GM12864 (cell line): ENCODE measurements at regions not wholly inside any gene's neighbourhood (a gene's known extent, or its start where the extent isn't known, plus 50 kb on each side); places are given as distances from the start of the nearest gene placed in this dataset.

Experiments used
- DNase-seq: peaks from one replicate; pipeline ENCODE4 v3.0.0-alpha.2; 2011; ENCODE audit warnings: low read depth
- H3K4me3 ChIP-seq: 2 replicates; pipeline ENCODE4 v1.5.1; 2011; ENCODE audit warnings: mild to moderate bottlenecking, low read depth, low read length, control low read depth
- TF ChIP-seq, protein P1 (sequence below): IDR thresholded peaks from 2 replicates; pipeline ENCODE4 v1.5.1; 2011; ENCODE audit warnings: low read depth, mild to moderate bottlenecking, moderate library complexity, low read length, control low read depth, inconsistent platforms; ENCODE audit errors: missing control alignments

DNA sequence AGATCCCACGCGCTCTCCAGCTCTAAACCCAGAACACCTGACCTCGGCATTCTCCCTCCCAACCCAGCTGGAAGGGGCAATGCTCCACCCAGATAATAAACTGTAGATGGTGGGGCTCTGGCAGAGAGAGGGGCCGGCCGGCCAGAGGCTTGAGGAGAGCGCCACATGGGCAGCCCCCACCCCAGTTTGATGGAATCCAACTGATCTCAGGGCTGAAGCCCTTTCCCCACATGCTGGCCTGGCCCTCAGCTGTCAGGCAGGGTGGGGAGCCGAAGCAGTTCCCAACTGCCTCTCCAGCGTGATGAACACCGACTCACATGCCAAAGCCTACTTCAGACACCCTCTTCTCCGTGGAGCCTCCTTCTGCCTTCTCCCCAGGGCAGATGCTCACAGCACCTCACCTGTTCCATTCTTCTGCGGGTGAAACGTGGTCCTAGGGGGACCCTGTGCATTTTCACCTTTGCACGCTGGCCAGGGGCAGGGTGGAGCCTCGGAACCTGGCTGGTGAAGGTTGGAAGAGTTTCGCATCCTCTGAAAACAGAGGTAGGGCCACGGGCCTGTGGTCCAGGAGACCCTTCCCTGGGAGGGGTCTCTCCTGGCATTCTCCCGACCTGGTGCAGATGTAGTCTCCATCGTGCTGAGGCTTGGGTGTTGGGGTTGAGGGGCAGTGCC lies 65.7 kb upstream of the ZNF469 start:
- H3K4me3 ChIP-seq: no peak overlapping the region
- DNase-seq: no peak
- TF ChIP-seq, protein P1, sequence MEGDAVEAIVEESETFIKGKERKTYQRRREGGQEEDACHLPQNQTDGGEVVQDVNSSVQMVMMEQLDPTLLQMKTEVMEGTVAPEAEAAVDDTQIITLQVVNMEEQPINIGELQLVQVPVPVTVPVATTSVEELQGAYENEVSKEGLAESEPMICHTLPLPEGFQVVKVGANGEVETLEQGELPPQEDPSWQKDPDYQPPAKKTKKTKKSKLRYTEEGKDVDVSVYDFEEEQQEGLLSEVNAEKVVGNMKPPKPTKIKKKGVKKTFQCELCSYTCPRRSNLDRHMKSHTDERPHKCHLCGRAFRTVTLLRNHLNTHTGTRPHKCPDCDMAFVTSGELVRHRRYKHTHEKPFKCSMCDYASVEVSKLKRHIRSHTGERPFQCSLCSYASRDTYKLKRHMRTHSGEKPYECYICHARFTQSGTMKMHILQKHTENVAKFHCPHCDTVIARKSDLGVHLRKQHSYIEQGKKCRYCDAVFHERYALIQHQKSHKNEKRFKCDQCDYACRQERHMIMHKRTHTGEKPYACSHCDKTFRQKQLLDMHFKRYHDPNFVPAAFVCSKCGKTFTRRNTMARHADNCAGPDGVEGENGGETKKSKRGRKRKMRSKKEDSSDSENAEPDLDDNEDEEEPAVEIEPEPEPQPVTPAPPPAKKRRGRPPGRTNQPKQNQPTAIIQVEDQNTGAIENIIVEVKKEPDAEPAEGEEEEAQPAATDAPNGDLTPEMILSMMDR: no peak

DNA sequence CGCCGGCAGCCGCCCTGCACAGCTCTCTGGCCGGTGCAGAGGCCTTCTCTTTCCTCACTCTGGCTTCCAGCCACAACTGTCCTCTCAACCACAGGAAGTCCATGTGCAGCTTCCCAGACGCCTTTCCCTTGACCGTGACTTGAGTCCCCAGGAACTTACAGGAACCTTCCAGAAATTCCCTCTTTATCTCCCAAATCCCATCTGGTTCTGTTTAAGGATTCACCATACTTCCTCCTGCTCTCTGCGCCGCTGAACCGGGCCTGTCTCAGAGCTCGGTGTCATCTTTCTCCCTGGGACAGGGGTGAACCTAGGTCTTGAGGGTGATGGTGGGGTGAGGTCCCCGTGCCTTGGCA lies 65.2 kb upstream of the ZNF469 start:
- DNase-seq: no peak
- TF ChIP-seq, protein P1: no peak

DNA sequence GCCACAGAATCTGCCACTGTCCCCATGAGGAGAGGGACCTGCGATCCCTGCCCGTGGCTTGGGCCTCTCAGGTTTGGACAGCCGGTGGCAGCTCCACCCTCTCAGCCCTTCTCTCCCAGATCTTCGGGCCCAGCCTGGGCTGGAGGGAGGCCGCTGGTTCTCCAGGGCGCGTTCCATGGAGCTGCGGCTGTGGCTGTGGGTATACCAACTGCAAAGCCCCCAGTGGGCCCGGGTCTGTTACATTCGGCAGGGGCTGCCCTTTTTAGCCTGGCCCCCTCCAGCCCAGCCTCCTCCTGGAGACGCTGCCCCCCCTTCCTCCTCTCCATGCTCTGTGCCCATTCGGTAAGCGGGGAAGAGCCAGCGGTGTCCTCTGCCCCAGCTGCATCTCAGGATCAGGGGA lies 64.7 kb upstream of the ZNF469 start:
- DNase-seq: no peak
- TF ChIP-seq, protein P1: no peak
- no peak overlapping the region for H3K4me3 ChIP-seq

More for the DNA sequence above, 65.2 kb upstream of the ZNF469 start:
- no peak overlapping the region for H3K4me3 ChIP-seq

DNA sequence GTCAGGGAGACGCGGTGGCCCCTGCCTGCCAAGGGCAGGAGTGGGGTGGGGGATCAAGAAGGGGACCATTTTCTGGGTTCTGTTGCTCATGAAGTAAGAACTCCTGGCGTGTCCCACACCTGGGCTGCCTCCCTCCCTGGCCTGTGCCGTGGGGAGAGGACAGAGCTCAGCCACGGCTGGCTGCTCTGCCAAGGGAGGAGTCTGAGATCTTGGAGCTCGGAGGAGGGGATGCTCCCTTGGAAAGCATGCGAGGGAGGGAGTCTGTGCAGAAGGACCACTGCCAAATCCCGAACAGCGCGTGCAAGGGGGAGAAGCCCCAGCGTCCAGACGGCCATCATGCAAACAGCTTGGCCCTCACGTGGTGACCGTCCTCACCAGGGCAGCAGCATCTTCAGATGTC lies 64.2 kb upstream of the ZNF469 start:
- no peak for DNase-seq
- TF ChIP-seq, protein P1: no peak
- H3K4me3 ChIP-seq: no peak overlapping the region

DNA sequence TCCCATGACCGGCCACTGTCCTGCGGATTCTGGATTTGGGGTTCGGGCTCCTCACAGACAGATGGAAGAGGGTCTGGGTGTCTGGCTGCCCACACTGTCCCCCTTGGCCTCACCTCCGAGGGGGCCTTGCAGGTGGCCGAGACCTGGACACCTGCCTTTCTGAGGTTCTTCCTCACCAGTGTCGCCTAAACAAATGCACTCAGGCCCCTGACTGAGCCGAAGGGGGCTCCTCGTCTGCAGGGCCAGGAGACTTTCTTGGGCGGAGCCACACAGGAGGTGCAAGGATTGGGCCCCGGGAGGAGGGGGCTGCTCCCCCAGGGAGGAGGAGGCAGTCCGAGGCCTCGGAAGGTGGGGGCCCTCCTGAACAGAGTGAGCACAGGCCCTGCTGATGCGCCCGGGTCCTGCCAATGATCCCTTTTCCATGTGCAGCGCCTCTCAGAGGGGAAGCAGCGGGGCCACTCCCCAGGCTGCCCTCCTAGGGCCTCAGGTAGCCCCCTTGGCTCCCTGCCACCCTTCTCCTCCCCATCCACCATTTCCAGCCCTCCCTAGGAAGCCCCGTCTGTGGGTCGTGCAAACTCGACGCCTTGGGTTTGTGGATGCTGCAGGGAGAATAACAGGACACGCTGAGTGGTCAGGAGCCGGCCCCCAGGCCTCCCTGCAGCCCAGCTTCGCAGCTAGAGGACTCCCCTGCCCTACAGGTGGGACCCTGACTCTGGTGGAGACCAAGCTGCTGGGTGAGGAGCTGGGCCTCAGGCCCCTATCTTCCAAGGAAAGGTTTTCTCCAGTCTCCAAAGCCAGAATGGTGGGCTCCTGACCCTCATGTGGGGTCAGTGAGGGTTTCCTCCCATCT lies 63.4 kb upstream of the ZNF469 start:
- TF ChIP-seq, protein P1: no peak
- DNase-seq: no peak
- H3K4me3 ChIP-seq: no peak overlapping the region

DNA sequence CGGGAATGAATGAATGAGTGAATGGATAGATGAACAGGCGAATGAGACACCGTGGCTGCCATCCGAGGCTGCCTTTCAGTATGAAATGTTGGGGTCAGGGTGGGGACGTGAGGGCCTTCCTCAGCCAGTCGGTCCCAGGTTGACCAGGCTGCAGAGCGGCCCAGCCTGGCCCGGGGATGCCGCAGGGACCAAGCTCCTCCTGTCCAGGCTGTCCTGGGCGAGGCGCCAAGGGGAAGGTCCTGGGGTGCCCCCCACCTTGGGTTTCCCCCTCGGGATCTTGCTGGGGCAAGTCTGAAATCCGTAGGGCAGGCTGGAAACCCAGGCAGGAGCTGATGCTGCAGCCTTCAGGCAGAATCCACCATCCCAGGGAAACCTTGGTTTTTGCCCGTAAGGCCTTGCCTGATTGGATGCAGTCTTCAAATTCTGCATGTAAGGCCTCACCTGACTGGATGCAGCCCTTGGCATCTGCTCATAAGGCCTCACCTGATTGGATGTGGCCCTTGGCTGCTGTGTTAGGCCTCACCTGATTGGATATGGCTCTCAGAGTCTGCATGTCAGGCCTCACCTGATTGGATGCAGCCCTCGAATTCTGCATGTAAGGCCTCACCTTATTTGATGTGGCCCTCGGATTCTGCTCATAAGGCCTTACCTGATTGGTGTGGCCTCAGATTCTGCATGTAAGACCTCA lies 61.7 kb upstream of the ZNF469 start:
- H3K4me3 ChIP-seq: no peak overlapping the region
- TF ChIP-seq, protein P1: no peak
- peak; percentile 21 for DNase-seq
